Upper lobe of left lung (tissue), 4 donors: ENCODE measurements at regions not wholly inside any gene's neighbourhood (a gene's known extent, or its start where the extent isn't known, plus 50 kb on each side); places are given as distances from the start of the nearest gene placed in this dataset.

Experiments
- POLR2A ChIP-seq, 4 donors: fragments of 450-650 bp; IDR thresholded peaks; one replicate each; pipeline ENCODE4 v1.5.1; 2016 to 2017; ENCODE audit warnings: antibody characterized with exemption in 4 of 4, mild to moderate bottlenecking in 2 of 4
- POLR2AphosphoS5 ChIP-seq, 2 donors: sonication (generic); formaldehyde crosslinking; IDR thresholded peaks; one replicate each; pipeline ENCODE4 v1.5.1; 2017; ENCODE audit warnings: antibody characterized with exemption in 2 of 2
- TF ChIP-seq, protein P1 (sequence below), 6 experiments: fragments of 450-650 bp in 4 of 6; fragments of 200-600 bp in 2 of 6; sonication (generic) in 2 of 6; IDR thresholded peaks; one replicate each; pipeline ENCODE4 v1.5.1; 2016 to 2019; ENCODE audit warnings: antibody characterized with exemption in 6 of 6

DNA sequence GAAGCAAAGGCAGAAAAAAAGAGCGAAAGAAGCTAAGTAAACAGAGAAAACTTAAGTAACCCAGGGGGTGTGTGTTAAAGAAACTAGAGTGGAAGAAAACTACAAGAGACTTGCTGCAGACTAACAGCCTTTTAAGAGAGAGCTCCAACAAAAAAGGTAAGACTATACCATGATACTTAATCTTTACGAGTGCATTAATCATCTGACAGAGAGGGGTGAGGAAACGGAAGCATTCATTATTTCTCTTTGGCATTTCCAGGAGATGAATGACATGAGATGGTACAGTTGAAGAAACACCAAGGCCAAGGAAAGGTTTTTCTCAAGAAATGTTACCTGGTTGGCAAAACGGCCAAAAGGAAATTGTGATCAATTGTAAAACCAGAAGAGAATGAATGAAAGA lies 906.8 kb downstream of the QKI start:
- TF ChIP-seq, protein P1, sequence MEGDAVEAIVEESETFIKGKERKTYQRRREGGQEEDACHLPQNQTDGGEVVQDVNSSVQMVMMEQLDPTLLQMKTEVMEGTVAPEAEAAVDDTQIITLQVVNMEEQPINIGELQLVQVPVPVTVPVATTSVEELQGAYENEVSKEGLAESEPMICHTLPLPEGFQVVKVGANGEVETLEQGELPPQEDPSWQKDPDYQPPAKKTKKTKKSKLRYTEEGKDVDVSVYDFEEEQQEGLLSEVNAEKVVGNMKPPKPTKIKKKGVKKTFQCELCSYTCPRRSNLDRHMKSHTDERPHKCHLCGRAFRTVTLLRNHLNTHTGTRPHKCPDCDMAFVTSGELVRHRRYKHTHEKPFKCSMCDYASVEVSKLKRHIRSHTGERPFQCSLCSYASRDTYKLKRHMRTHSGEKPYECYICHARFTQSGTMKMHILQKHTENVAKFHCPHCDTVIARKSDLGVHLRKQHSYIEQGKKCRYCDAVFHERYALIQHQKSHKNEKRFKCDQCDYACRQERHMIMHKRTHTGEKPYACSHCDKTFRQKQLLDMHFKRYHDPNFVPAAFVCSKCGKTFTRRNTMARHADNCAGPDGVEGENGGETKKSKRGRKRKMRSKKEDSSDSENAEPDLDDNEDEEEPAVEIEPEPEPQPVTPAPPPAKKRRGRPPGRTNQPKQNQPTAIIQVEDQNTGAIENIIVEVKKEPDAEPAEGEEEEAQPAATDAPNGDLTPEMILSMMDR (IDR thresholded peaks at IDR 0.05), result no peak
- TF ChIP-seq POLR2AphosphoS5 (IDR thresholded peaks at IDR 0.05), result no peak
- TF ChIP-seq POLR2A (IDR thresholded peaks at IDR 0.05), result no peak
